ENCODE measurements at regions not wholly inside any gene's neighbourhood (a gene's known extent, or its start where the extent isn't known, plus 50 kb on each side); places are given as distances from the start of the nearest gene placed in this dataset.

GRCh38 chr5:62960781-62961180, 382.2 kb downstream of the LRRC70 start:
- Mint-ChIP-seq H3K27me3 (no peaks in the 10 kb centered on the region), H3K27ac (no peak overlapping the region), H3K36me3 (peaks cover 0 to 3% of the 10 kb centered on the region in 2 donors), H3K4me3 (no peak overlapping the region), H3K4me1 (no peaks in the 10 kb centered on the region), H3K9me3 (peaks cover 0 to 34% (median 22%) of the 10 kb centered on the region in 8 donors)
- ChIA-PET CTCF (ENCODE audit: partially characterized antibody) (no interaction called here), POLR2A (ENCODE audit: partially characterized antibody) (no interaction called here)
- Histone ChIP-seq H3K36me3 (ENCODE audit: insufficient read depth, low read length) (no peaks in the 10 kb centered on the region), H3K4me3 (ENCODE audit: low read length in 2 of 2) (no peak overlapping the region), H3K4me1 (ENCODE audit: insufficient read depth, low read length) (no peaks in the 10 kb centered on the region), H3K27ac (ENCODE audit: low read depth, low read length) (no peak overlapping the region), H3K27me3 (ENCODE audit: insufficient read depth, low read length) (no peaks in the 10 kb centered on the region), H3K9me3 (ENCODE audit: control insufficient read depth in 1 of 2, low read length in 2 of 2) (peaks cover 0 to 4% of the 10 kb centered on the region in 2 donors)
- intact Hi-C loops (cut with micrococcal nuclease) = no loop called here
- no peak for DNase-seq

DNA sequence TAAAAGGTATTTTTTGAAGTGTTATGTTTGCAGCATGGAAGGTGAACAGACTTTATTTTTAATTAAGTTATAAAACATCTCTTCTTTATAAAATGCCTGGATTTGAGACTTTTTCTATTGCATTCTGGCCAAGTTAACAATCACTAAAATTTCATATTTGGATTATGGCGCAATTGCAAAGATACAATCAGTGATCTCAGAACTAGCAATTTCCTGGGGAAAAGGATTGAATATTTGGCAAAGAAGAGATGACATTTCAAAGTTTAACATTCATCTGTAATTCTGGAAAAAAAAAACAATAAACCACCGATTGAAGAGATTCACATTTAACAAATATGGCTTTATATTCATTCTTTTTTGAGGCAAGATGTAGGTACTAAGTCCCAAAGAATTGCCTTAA, 378.0 kb downstream of the LRRC70 start:
- Histone ChIP-seq H3K4me3 (ENCODE audit: low read length in 2 of 2) (no peak overlapping the region), H3K36me3 (ENCODE audit: insufficient read depth, low read length) (no peaks in the 10 kb centered on the region), H3K27ac (ENCODE audit: low read depth, low read length) (no peak overlapping the region), H3K9me3 (ENCODE audit: control insufficient read depth in 1 of 2, low read length in 2 of 2) (no peaks in the 10 kb centered on the region), H3K4me1 (ENCODE audit: insufficient read depth, low read length) (no peaks in the 10 kb centered on the region), H3K27me3 (ENCODE audit: insufficient read depth, low read length) (no peaks in the 10 kb centered on the region)
- no peaks in the 10 kb centered on the region for H3K36me3 Mint-ChIP-seq
- no peak for DNase-seq
- H3K9me3 Mint-ChIP-seq = peaks cover 0 to 10% (median 6%) of the 10 kb centered on the region in 8 donors
- no peaks in the 10 kb centered on the region for H3K4me1 Mint-ChIP-seq
- no peak overlapping the region for H3K4me3 Mint-ChIP-seq
- intact Hi-C loops (cut with micrococcal nuclease) = no loop called here
- H3K27ac Mint-ChIP-seq = no peak overlapping the region
- H3K27me3 Mint-ChIP-seq = no peaks in the 10 kb centered on the region
- ChIA-PET CTCF (ENCODE audit: partially characterized antibody) (no interaction called here), POLR2A (ENCODE audit: partially characterized antibody) (no interaction called here)

- Mint-ChIP-seq H3K27ac (no peak overlapping the region), H3K36me3 (no peaks in the 10 kb centered on the region), H3K9me3 (peaks cover 0 to 5% (median 4%) of the 10 kb centered on the region in 8 donors), H3K27me3 (no peaks in the 10 kb centered on the region), H3K4me3 (no peak overlapping the region), H3K4me1 (no peaks in the 10 kb centered on the region)
- Histone ChIP-seq H3K36me3 (ENCODE audit: insufficient read depth, low read length) (no peaks in the 10 kb centered on the region), H3K27ac (ENCODE audit: low read depth, low read length) (no peak overlapping the region), H3K9me3 (ENCODE audit: control insufficient read depth in 1 of 2, low read length in 2 of 2) (no peaks in the 10 kb centered on the region), H3K4me3 (ENCODE audit: low read length in 2 of 2) (no peak overlapping the region), H3K4me1 (ENCODE audit: insufficient read depth, low read length) (no peaks in the 10 kb centered on the region), H3K27me3 (ENCODE audit: insufficient read depth, low read length) (no peaks in the 10 kb centered on the region)
- DNase-seq = no peak
- ChIA-PET POLR2A (ENCODE audit: partially characterized antibody) (no interaction called here), CTCF (ENCODE audit: partially characterized antibody) (no interaction called here)
- intact Hi-C loops (cut with micrococcal nuclease) = no loop called here
These were observed 376.0 kb downstream of the LRRC70 start for GRCh38 chr5:62954578-62954977.

- POLR2A ChIA-PET (ENCODE audit: partially characterized antibody) = no interaction called here
- intact Hi-C loops (cut with micrococcal nuclease) = no loop called here
These were observed 369.7 kb downstream of the LRRC70 start for GRCh38 chr5:62948301-62948700.

GRCh38 chr5:62942384-62942783, 363.8 kb downstream of the LRRC70 start:
- peaks cover 0 to 7% (median 0%) of the 10 kb centered on the region in 8 donors for H3K9me3 Mint-ChIP-seq
- Histone ChIP-seq H3K4me1 (ENCODE audit: insufficient read depth, low read length) (no peaks in the 10 kb centered on the region), H3K27ac (ENCODE audit: low read depth, low read length) (no peak overlapping the region), H3K4me3 (ENCODE audit: low read length in 2 of 2) (no peak overlapping the region), H3K27me3 (ENCODE audit: insufficient read depth, low read length) (no peaks in the 10 kb centered on the region), H3K9me3 (ENCODE audit: control insufficient read depth in 1 of 2, low read length in 2 of 2) (no peaks in the 10 kb centered on the region), H3K36me3 (ENCODE audit: insufficient read depth, low read length) (no peaks in the 10 kb centered on the region)
- peaks cover 0 to 3% of the 10 kb centered on the region in 2 donors for H3K27me3 Mint-ChIP-seq
- no peaks in the 10 kb centered on the region for H3K36me3 Mint-ChIP-seq
- no peak for DNase-seq
- CTCF ChIA-PET (ENCODE audit: partially characterized antibody) = no interaction called here
- no peak overlapping the region for H3K4me3 Mint-ChIP-seq
- peaks cover 0 to 1% (median 0%) of the 10 kb centered on the region in 4 donors for H3K4me1 Mint-ChIP-seq
- no peak overlapping the region for H3K27ac Mint-ChIP-seq
- POLR2A ChIA-PET (ENCODE audit: partially characterized antibody) = no interaction called here
- intact Hi-C loops (cut with micrococcal nuclease) = no loop called here

More at GRCh38 chr5:62948301-62948700, 369.7 kb downstream of the LRRC70 start:
- no peak overlapping the region for H3K4me3 ChIP-seq (ENCODE audit: low read length in 2 of 2)
- H3K9me3 ChIP-seq (ENCODE audit: control insufficient read depth in 1 of 2, low read length in 2 of 2) = no peaks in the 10 kb centered on the region
- H3K27ac ChIP-seq (ENCODE audit: low read depth, low read length) = no peak overlapping the region
- Mint-ChIP-seq H3K4me3 (no peak overlapping the region), H3K36me3 (no peaks in the 10 kb centered on the region), H3K27me3 (no peaks in the 10 kb centered on the region), H3K27ac (no peak overlapping the region), H3K9me3 (peaks cover 0 to 7% (median 2%) of the 10 kb centered on the region in 8 donors), H3K4me1 (peaks cover 0 to 1% (median 0%) of the 10 kb centered on the region in 4 donors)
- H3K36me3 ChIP-seq (ENCODE audit: insufficient read depth, low read length) = no peaks in the 10 kb centered on the region
- no peaks in the 10 kb centered on the region for H3K4me1 ChIP-seq (ENCODE audit: insufficient read depth, low read length)
- no peaks in the 10 kb centered on the region for H3K27me3 ChIP-seq (ENCODE audit: insufficient read depth, low read length)
- CTCF ChIA-PET (ENCODE audit: partially characterized antibody) = no interaction called here
- DNase-seq = no peak

DNA sequence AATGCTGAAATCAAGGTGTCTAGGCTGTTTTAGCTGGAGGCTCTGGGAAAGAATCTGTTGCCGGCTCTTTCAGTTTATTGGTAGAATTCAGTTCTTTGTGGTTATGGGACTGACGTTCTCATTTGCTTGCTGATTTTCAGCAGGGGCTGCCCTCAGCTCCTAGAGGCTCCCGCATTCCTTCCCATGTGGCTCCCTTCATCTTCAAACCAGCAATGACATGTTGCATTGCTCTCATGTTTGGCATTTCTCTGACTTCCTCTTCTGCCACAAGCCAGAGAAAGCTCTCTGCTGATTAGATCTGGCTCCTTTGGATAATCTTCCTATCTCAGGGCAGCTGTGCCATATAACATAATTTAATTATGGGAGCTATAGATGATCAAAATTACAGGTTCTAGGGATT, 360.3 kb downstream of the LRRC70 start:
- H3K4me1 ChIP-seq (ENCODE audit: insufficient read depth, low read length) = no peaks in the 10 kb centered on the region
- H3K27ac ChIP-seq (ENCODE audit: low read depth, low read length) = no peak overlapping the region
- Mint-ChIP-seq H3K36me3 (no peaks in the 10 kb centered on the region), H3K4me3 (no peak overlapping the region), H3K4me1 (no peaks in the 10 kb centered on the region), H3K27ac (no peak overlapping the region), H3K27me3 (peaks cover 0 to 3% of the 10 kb centered on the region in 2 donors), H3K9me3 (peaks cover 0 to 2% (median 0%) of the 10 kb centered on the region in 8 donors)
- H3K36me3 ChIP-seq (ENCODE audit: insufficient read depth, low read length) = no peaks in the 10 kb centered on the region
- H3K9me3 ChIP-seq (ENCODE audit: control insufficient read depth in 1 of 2, low read length in 2 of 2) = no peaks in the 10 kb centered on the region
- intact Hi-C loops (cut with micrococcal nuclease) = no loop called here
- ChIA-PET CTCF (ENCODE audit: partially characterized antibody) (no interaction called here), POLR2A (ENCODE audit: partially characterized antibody) (no interaction called here)
- no peaks in the 10 kb centered on the region for H3K27me3 ChIP-seq (ENCODE audit: insufficient read depth, low read length)
- no peak for DNase-seq
- no peak overlapping the region for H3K4me3 ChIP-seq (ENCODE audit: low read length in 2 of 2)

- intact Hi-C loops (cut with micrococcal nuclease) = no loop called here
- Histone ChIP-seq H3K27ac (ENCODE audit: low read depth, low read length) (no peak overlapping the region), H3K36me3 (ENCODE audit: insufficient read depth, low read length) (no peaks in the 10 kb centered on the region), H3K4me3 (ENCODE audit: low read length in 2 of 2) (no peak overlapping the region), H3K9me3 (ENCODE audit: control insufficient read depth in 1 of 2, low read length in 2 of 2) (no peaks in the 10 kb centered on the region), H3K27me3 (ENCODE audit: insufficient read depth, low read length) (no peaks in the 10 kb centered on the region), H3K4me1 (ENCODE audit: insufficient read depth, low read length) (no peaks in the 10 kb centered on the region)
- Mint-ChIP-seq H3K27me3 (peaks cover 0 to 3% of the 10 kb centered on the region in 2 donors), H3K4me1 (no peaks in the 10 kb centered on the region), H3K9me3 (no peaks in the 10 kb centered on the region), H3K36me3 (no peaks in the 10 kb centered on the region), H3K4me3 (no peak overlapping the region), H3K27ac (no peak overlapping the region)
- DNase-seq = no peak
- CTCF ChIA-PET (ENCODE audit: partially characterized antibody) = no interaction called here
- POLR2A ChIA-PET (ENCODE audit: partially characterized antibody) = no interaction called here
These were observed 359.3 kb downstream of the LRRC70 start for GRCh38 chr5:62937661-62938558.

Measured in CD4-positive, alpha-beta memory T cell (primary cell).